ENCODE measurements at regions not wholly inside any gene's neighbourhood (a gene's known extent, or its start where the extent isn't known, plus 50 kb on each side); places are given as distances from the start of the nearest gene placed in this dataset.

DNA sequence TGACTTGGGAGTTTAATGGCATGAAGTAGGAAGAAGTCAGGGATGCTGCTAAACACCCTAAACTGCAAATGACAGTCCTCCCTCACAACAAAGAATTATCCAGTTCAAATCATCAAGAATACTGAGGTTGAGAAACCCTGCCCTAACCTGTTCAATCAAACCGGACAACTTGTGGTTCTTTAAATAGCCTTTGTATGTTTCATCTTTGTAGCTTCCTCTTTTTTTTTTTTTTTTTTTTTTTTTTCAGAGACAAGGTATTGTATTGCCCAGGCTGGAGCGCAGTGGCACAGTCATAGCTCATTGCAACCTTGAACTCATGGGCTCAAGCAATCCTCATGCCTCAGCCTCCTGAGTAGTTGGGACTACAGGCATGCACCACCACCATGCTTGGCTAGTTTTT, 52.5 kb upstream of the TTC29 start:
- Histone ChIP-seq H3K36me3 (ENCODE audit: control insufficient read depth, insufficient read depth, low read length) (no peaks in the 10 kb centered on the region), H3K27me3 (ENCODE audit: control insufficient read depth, insufficient read depth, low read length) (no peaks in the 10 kb centered on the region), H3K4me3 (ENCODE audit: low read depth, low read length) (no peak overlapping the region)
- TF ChIP-seq, protein P1, sequence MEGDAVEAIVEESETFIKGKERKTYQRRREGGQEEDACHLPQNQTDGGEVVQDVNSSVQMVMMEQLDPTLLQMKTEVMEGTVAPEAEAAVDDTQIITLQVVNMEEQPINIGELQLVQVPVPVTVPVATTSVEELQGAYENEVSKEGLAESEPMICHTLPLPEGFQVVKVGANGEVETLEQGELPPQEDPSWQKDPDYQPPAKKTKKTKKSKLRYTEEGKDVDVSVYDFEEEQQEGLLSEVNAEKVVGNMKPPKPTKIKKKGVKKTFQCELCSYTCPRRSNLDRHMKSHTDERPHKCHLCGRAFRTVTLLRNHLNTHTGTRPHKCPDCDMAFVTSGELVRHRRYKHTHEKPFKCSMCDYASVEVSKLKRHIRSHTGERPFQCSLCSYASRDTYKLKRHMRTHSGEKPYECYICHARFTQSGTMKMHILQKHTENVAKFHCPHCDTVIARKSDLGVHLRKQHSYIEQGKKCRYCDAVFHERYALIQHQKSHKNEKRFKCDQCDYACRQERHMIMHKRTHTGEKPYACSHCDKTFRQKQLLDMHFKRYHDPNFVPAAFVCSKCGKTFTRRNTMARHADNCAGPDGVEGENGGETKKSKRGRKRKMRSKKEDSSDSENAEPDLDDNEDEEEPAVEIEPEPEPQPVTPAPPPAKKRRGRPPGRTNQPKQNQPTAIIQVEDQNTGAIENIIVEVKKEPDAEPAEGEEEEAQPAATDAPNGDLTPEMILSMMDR (IDR thresholded peaks at IDR 0.05; ENCODE audit: insufficient read depth, low read depth, low read length) = no peak
- DNase-seq (ENCODE audit: low read depth) = no peak
- CTCF ChIA-PET = no interaction called here
- POLR2A ChIA-PET = interaction anchor here (0.6 kb wide), 1 partner anchor 53 kb away, joined by 6 read pairs; the partner anchor contains the start of gene TTC29

DNA sequence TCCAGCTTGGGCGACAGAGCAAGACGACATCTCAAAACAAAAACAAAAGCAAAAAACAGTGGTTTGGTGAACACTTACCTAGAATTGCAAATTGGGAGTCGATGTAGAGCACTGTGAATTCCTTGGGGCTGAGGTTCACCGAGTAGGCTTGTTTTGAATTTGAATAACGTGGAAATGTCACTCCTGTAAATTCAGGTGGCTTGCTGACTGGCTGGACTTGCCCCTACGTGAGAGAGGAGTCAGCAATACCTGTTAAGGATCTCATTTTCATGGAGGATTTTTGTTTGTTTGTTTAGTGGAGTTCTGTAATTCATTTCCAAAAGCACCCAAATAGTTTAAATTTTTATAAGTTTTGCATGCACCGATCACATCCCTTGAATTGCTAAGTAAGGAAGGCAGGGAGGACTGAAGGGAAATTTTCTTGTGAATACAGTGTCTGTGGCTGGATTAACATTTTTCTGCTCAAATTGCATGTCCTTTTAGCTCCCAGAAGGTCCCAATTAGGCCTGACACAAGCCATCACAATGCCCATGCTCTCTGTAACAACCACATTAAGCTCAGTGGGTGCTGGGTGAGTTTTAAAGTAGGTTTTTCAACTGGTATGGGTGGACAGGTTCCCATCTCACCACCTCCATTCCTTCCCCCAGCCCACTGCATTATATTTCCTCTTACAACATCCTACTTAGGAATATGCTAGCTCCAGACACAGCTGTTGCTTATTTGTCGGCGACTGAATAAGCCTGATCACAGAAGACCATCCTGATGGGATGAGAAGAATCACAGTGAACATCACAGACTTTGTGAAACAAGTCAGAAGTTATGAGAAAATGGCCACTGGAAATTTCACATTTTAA, 58.5 kb upstream of the TTC29 start:
- ChIA-PET POLR2A (no interaction called here), CTCF (interaction anchor here (2.1 kb wide), 1 partner anchor 15 kb away, joined by 8 read pairs; no protein-coding TSS in a partner anchor)
- no peak for DNase-seq (ENCODE audit: low read depth)

DNA sequence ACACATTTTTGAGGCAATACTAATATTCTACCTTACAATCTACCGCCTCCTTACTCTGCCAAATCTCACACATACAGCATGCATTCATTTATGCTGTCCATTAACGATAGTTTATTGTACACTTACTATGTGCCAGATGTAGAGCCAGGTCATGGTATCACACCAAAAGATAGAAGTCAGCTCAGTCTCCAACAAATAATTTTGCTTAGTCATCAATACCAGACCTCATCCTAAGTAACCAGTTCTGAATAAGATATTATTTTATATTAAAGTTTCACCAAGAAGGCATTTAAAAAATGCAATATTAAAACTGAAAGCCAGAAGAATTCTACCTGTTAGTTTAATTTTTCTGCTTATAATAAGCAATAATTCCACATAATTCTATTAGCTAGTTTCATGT, 60.6 kb upstream of the TTC29 start:
- ChIA-PET CTCF (interaction anchor here (0.9 to 1.1 kb wide), 2 partner anchors 13 to 54 kb away, joined by 3 to 4 read pairs; no protein-coding TSS in a partner anchor), POLR2A (no interaction called here)
- TF ChIP-seq, protein P1 (IDR thresholded peaks at IDR 0.05; ENCODE audit: insufficient read depth, low read depth, low read length) = no peak
- no peaks in the 10 kb centered on the region for H3K27me3 ChIP-seq (ENCODE audit: control insufficient read depth, insufficient read depth, low read length)
- H3K4me3 ChIP-seq (ENCODE audit: low read depth, low read length) = no peak overlapping the region
- no peak for DNase-seq (ENCODE audit: low read depth)
- no peaks in the 10 kb centered on the region for H3K36me3 ChIP-seq (ENCODE audit: control insufficient read depth, insufficient read depth, low read length)

More for the DNA sequence above, 58.5 kb upstream of the TTC29 start:
- H3K27me3 ChIP-seq (ENCODE audit: control insufficient read depth, insufficient read depth, low read length) = no peaks in the 10 kb centered on the region
- H3K4me3 ChIP-seq (ENCODE audit: low read depth, low read length) = no peak overlapping the region
- TF ChIP-seq, protein P1 (IDR thresholded peaks at IDR 0.05; ENCODE audit: insufficient read depth, low read depth, low read length) = no peak
- no peaks in the 10 kb centered on the region for H3K36me3 ChIP-seq (ENCODE audit: control insufficient read depth, insufficient read depth, low read length)

DNA sequence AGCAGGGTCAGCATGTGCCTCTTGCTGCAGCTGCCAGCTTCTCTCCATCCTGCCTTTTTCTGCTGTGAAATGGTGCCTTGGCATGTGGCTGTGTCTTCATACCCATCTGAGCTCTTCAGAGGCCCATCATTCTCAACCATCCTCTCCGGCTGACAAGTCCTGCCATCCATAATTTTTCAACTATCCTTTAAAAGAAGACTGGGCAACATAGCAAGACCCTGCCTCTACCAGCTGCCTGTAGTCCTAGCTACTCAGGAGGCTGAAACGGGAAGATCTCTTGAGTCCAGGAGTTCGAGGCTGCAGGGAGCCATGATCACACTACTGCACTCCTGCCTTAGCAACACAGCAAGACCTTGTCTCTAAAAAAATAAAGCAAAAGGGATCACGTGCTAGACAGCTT, 64.2 kb upstream of the TTC29 start:
- TF ChIP-seq, protein P1 (IDR thresholded peaks at IDR 0.05; ENCODE audit: insufficient read depth, low read depth, low read length) = no peak
- no peak for DNase-seq (ENCODE audit: low read depth)
- no peak overlapping the region for H3K4me3 ChIP-seq (ENCODE audit: low read depth, low read length)
- POLR2A ChIA-PET = no interaction called here
- H3K36me3 ChIP-seq (ENCODE audit: control insufficient read depth, insufficient read depth, low read length) = no peaks in the 10 kb centered on the region
- CTCF ChIA-PET = interaction anchor here (2.1 kb wide), 1 partner anchor 9 kb away, joined by 11 read pairs; no protein-coding TSS in a partner anchor
- no peaks in the 10 kb centered on the region for H3K27me3 ChIP-seq (ENCODE audit: control insufficient read depth, insufficient read depth, low read length)

DNA sequence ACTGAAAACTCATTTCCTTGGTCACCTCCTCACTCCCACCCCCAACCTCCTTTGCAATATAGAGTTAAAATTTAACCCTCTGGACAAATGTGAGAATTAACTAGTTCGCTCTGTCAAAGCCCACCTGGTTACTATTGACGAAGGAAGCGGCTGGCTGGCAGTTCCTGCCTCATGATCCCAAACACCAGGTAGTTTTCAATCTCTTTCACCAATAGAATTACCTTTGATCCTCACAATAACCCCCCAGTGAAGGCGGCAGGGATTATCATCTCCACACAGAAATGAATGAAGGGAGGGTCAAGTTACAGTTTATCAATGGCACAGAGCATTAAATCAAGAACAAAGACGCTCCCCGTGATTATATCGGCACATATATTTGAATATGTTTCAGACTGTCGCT, 65.7 kb upstream of the TTC29 start:
- TF ChIP-seq, protein P1 (IDR thresholded peaks at IDR 0.05; ENCODE audit: insufficient read depth, low read depth, low read length) = no peak

More for the DNA sequence above, 65.7 kb upstream of the TTC29 start:
- CTCF ChIA-PET = no interaction called here
- Histone ChIP-seq H3K36me3 (ENCODE audit: control insufficient read depth, insufficient read depth, low read length) (no peaks in the 10 kb centered on the region), H3K27me3 (ENCODE audit: control insufficient read depth, insufficient read depth, low read length) (no peaks in the 10 kb centered on the region), H3K4me3 (ENCODE audit: low read depth, low read length) (no peak overlapping the region)
- POLR2A ChIA-PET = no interaction called here
- no peak for DNase-seq (ENCODE audit: low read depth)

Measured in BJ (cell line).